GM19328 (cell line): ENCODE measurements at regions not wholly inside any gene's neighbourhood (a gene's known extent, or its start where the extent isn't known, plus 50 kb on each side); places are given as distances from the start of the nearest gene placed in this dataset.
"Not testable (repeated sequence)": the region's sequence is repeated elsewhere in the genome, so short reads cannot be mapped to it uniquely, and the experiment has no call there.

Experiments used
- ATAC-seq: cut with Tn5 transposase; IDR thresholded peaks from one replicate; pipeline ENCODE4 v1.9.1; 2021; ENCODE audit warnings: mild to moderate bottlenecking, moderate library complexity; ENCODE audit not compliant: unreplicated experiment

GRCh38 chr7:41438705-41439514 is 264.0 kb downstream of the INHBA start:
- ATAC-seq: no peak

- ATAC-seq: no peak
Observed at GRCh38 chr7:41437257-41438196, 265.4 kb downstream of the INHBA start.

- no peak for ATAC-seq
Observed at GRCh38 chr7:41436139-41436538, 266.8 kb downstream of the INHBA start.

- ATAC-seq: not testable (repeated sequence)
Observed at GRCh38 chr7:41435020-41435419, 267.9 kb downstream of the INHBA start.

- no peak for ATAC-seq
Observed at GRCh38 chr7:41431671-41432070, 271.2 kb downstream of the INHBA start.

- ATAC-seq: no peak
Observed at GRCh38 chr7:41428381-41428780, 274.5 kb downstream of the INHBA start.

GRCh38 chr7:41425926-41426325 is 277.0 kb downstream of the INHBA start:
- no peak for ATAC-seq

GRCh38 chr7:41421056-41421455 is 281.8 kb downstream of the INHBA start:
- no peak for ATAC-seq

GRCh38 chr7:41420421-41420820 is 282.5 kb downstream of the INHBA start:
- no peak for ATAC-seq

- ATAC-seq: no peak
Observed at GRCh38 chr7:41418337-41418736, 284.6 kb downstream of the INHBA start.

GRCh38 chr7:41416208-41416595 is 286.7 kb downstream of the INHBA start:
- no peak for ATAC-seq

- ATAC-seq: no peak
Observed at GRCh38 chr7:41415471-41416207, 287.3 kb downstream of the INHBA start.

- no peak for ATAC-seq
Observed at GRCh38 chr7:41415051-41415450, 287.8 kb downstream of the INHBA start.

- ATAC-seq: no peak
Observed at GRCh38 chr7:41404375-41405074, 298.4 kb downstream of the INHBA start.

- ATAC-seq: no peak
Observed at GRCh38 chr7:41403291-41403690, 299.6 kb downstream of the INHBA start.

GRCh38 chr7:41401833-41402232 is 301.1 kb downstream of the INHBA start:
- ATAC-seq: no peak

- no peak for ATAC-seq
Observed at GRCh38 chr7:41399171-41399570, 303.7 kb downstream of the INHBA start.

- no peak for ATAC-seq
Observed at GRCh38 chr7:41391818-41392217, 311.1 kb downstream of the INHBA start.

- ATAC-seq: not testable (repeated sequence)
Observed at GRCh38 chr7:41388933-41389332, 314.0 kb downstream of the INHBA start.

- ATAC-seq: no peak
Observed at GRCh38 chr7:41385996-41386395, 316.9 kb downstream of the INHBA start.

- ATAC-seq: no peak
Observed at GRCh38 chr7:41384418-41384817, 318.5 kb downstream of the INHBA start.
